DOHH2 (cell line): ENCODE measurements at regions not wholly inside any gene's neighbourhood (a gene's known extent, or its start where the extent isn't known, plus 50 kb on each side); places are given as distances from the start of the nearest gene placed in this dataset.

Source experiments
- CTCF ChIP-seq: fragments of 200-600 bp; sonication (generic); IDR thresholded peaks from one replicate; pipeline ENCODE4 v1.5.1; 2014; ENCODE audit warnings: antibody characterized with exemption, mild to moderate bottlenecking, low read depth, low read length; ENCODE audit not compliant: poor library complexity, severe bottlenecking
- EZH2phosphoT487 ChIP-seq: fragments of 200-600 bp; sonication (generic); IDR thresholded peaks from 2 replicates; pipeline ENCODE4 v1.6.1; 2017; ENCODE audit warnings: borderline replicate concordance, mild to moderate bottlenecking, antibody characterized with exemption, low read length, moderate library complexity, mixed read lengths

DNA sequence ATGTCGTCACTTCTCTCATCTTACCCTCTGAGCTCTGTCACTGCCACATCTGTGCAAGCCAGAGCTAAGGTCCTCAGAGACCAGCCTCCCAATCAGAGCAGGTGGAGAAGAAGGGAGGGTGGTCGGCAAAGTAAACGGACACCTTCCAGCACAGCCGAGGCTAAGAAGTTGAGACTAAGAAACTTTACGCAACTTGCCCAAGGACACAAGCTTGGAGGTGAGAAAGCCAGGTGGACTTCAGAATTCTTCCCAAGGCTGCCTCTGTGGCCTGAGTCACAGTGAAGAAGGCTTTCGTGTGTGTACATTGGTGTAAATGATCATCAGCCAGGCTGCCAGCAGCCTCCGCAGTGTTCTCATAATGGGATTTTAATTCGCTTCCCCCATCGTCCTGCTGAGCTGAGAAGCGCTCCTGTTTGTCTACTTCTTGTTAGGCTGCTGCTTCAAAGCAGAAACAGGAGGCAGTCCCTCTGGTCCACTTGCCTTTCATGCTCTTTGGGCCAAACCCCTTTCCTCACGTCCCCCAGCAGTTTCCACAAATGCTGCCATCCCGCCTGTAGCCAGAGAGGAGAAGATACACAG is 125.0 kb upstream of the RPL38 start:
- TF ChIP-seq CTCF (no peak), EZH2phosphoT487 (no peak)
